ENCODE measurements at regions not wholly inside any gene's neighbourhood (a gene's known extent, or its start where the extent isn't known, plus 50 kb on each side); places are given as distances from the start of the nearest gene placed in this dataset.
"Not testable (repeated sequence)": the region's sequence is repeated elsewhere in the genome, so short reads cannot be mapped to it uniquely, and the experiment has no call there.

DNA sequence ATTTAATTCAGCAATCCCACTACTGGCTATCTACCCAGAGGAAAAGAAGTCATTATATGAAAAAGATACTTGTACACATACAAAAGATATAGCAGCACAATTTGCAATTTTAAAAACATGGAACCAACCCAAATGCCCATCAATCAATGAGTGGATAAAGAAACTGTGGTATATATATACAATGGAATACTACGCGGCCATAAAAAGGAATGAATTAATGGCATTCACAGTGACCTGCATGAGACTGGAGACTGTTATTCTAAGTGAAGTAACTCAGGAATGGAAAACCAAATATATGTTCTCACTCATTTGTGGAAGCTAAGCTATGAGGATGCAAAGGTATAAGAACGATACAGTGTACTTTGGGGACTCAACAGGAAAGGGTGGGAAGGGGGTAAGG is 102.8 kb upstream of the KCNMA1 start:
- not testable (repeated sequence) for DNase-seq (ENCODE audit: extremely low read depth, low read depth)

DNA sequence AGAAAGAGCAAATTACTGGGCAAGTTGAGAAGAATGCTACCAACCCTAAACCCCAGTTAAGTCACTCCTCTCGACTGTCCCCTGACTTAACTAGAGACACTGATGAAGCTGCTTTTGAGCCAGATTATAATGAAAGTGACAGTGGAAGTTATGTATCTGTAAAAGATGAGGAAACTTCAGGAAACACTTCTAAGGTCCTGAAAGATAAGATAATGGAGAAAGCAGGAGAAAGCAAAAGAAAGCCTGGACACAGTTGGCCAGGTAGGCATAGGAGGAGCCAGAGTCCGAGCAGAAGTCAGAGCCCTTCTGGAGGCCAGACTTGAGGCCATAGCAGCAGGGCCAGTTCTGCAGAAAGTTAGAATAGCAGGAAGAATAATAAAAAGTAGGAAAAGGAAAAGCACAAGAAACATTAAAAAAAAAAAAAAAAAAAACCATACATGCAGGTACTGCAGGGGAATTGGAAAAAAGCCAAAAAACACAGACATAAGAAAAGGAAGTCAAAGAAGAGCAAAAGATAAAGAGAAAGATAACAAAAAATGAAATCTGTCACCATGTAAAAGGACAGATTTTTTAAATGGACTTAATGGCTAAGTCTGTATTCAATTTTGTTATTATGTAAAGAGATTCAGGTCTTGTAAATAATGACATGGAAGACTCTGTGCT is 101.0 kb upstream of the KCNMA1 start:
- TF ChIP-seq, protein P1, sequence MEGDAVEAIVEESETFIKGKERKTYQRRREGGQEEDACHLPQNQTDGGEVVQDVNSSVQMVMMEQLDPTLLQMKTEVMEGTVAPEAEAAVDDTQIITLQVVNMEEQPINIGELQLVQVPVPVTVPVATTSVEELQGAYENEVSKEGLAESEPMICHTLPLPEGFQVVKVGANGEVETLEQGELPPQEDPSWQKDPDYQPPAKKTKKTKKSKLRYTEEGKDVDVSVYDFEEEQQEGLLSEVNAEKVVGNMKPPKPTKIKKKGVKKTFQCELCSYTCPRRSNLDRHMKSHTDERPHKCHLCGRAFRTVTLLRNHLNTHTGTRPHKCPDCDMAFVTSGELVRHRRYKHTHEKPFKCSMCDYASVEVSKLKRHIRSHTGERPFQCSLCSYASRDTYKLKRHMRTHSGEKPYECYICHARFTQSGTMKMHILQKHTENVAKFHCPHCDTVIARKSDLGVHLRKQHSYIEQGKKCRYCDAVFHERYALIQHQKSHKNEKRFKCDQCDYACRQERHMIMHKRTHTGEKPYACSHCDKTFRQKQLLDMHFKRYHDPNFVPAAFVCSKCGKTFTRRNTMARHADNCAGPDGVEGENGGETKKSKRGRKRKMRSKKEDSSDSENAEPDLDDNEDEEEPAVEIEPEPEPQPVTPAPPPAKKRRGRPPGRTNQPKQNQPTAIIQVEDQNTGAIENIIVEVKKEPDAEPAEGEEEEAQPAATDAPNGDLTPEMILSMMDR (IDR thresholded peaks at IDR 0.05; ENCODE audit: low read depth, low read length): no peak
- no peak for DNase-seq (ENCODE audit: extremely low read depth, low read depth)

DNA sequence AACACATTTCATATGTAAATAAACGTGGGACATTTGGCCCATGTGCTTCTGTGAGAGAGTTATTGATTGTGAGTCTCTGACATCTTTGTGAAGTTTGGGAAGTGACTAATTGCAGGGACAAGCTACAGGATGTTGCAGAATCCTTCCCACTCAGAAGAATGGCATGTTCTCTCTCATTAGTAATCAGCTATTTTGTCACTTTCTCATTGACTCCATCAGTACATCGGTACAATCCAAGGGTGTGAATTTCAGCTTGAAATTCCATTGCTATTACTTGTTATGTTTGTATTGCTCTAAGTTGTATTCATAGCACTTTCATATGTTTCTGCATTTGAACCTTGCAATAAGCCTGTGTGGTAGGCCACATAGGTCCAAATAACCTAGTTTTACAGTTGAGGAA is 100.0 kb upstream of the KCNMA1 start:
- TF ChIP-seq, protein P1 (IDR thresholded peaks at IDR 0.05; ENCODE audit: low read depth, low read length): no peak
- no peak for DNase-seq (ENCODE audit: extremely low read depth, low read depth)

DNA sequence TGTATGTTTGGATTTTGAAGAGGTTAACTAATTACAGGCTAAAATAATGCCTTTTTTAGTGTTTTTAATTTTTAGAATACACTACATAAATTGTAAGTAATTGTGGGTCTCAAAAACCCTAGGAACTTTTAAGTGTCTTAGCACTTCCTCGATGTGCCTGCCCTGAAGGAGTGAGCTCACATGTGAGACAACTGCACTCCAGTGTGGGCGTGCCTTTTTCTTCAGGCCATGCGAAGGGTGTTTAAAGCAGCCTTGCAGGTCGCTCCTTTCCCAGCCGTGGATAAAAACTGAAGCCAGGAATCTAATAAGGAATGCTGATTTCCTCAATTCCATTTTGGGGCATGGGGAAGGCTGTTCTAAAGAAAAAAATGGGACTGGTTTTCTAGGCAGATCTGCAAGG is 97.5 kb upstream of the KCNMA1 start:
- not testable (repeated sequence) for DNase-seq (ENCODE audit: extremely low read depth, low read depth)

DNA sequence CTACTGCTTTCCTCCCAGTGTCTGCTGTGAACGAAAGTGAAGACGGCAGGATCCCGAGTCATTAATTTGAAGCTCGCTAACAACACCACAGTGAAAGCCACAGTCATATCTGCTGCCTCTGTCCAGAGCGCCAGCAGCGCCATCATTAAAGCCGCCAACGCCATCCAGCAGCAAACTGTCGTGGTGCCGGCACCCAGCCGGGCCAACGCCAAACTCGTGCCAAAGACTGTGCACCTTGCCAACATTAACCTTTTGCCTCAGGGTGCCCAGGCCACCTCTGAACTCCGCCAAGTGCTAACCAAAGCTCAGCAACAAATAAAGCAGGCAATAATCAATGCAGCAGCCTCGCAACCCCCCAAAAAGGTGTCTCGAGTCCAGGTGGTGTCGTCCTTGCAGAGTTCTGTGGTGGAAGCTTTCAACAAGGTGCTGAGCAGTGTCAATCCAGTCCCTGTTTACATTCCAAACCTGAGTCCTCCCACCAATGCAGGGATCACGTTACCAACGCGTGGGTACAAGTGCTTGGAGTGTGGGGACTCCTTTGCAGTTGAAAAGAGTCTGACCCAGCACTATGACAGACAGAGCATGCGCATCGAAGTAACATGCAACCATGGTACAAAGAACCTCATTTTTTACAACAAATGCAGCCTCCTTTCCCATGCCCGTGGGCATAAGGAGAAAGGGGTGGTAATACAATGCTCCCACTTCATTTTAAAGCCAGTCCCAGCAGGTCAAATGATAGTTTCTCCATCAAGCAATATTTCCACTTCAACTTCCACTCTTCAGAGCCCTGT is 94.8 kb upstream of the KCNMA1 start:
- DNase-seq (ENCODE audit: extremely low read depth, low read depth): no peak
- TF ChIP-seq, protein P1 (IDR thresholded peaks at IDR 0.05; ENCODE audit: low read depth, low read length): no peak

DNA sequence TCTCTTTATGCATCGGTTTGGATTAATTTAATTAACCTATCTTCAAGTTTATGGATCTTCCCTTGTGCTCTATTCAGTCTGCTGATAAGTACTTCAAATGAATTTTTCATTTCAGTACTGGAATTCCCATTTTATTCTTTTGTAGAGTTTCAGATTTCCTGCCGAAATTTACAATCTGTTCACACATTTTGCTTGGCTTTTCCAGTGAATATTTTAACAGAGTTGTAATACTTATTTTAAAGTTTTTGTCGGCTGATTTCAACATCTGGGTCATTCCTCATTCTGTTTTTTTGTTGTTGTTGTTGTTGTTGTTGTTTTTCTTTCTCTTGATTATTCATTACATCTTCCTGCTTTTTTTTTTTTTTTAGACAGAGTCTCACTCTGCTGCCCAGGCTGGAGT is 89.9 kb upstream of the KCNMA1 start:
- TF ChIP-seq, protein P1 (IDR thresholded peaks at IDR 0.05; ENCODE audit: low read depth, low read length): no peak
- no peak for DNase-seq (ENCODE audit: extremely low read depth, low read depth)

DNA sequence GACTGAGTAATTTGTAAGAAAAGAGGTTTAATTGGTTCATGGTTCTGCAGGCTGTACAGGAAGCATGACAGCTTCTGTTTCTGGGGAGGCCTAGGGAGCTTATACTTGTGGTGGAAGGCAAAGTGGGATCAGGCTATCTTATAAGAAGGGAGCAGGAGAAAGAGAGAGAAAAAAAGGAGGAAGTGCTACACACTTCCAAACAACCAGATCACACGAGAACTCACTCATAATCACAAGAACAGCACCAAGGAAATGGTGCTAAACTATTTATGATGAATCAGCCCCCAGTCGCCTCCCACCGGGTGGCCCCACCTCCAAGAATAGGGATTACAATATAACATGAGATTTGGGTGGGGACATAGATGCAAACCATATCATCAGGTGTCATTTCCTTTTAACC is 89.1 kb upstream of the KCNMA1 start:
- TF ChIP-seq, protein P1 (IDR thresholded peaks at IDR 0.05; ENCODE audit: low read depth, low read length): no peak
- DNase-seq (ENCODE audit: extremely low read depth, low read depth): no peak

DNA sequence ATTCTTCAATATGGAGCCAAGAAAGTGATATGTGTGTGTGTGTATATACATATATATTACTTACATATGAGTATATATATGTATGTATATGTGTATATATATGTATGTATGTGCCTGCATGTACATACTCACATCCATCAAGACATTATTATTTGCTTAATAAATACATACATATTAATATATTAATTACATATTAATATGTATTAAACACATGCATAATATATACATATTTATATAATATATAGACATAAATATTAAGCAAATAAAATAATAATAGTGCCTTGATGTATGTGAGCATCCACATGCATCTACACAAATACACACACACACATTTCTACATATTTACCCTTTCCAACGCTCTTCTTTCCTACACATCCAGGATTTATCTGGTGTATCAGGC is 88.7 kb upstream of the KCNMA1 start:
- no peak for DNase-seq (ENCODE audit: extremely low read depth, low read depth)
- TF ChIP-seq, protein P1 (IDR thresholded peaks at IDR 0.05; ENCODE audit: low read depth, low read length): no peak

Measured in AG09319 (cell line).